ENCODE measurements at regions not wholly inside any gene's neighbourhood (a gene's known extent, or its start where the extent isn't known, plus 50 kb on each side); places are given as distances from the start of the nearest gene placed in this dataset.

- H3K23me2 ChIP-seq (ENCODE audit: low read depth, low read length): no peaks in the 10 kb centered on the region
- H3K4ac ChIP-seq (replicated peaks; ENCODE audit: insufficient read length, low read depth, low read length): no peak overlapping the region
- no peak overlapping the region for H2BK5ac ChIP-seq (ENCODE audit: low read depth, low read length)
- no peaks in the 10 kb centered on the region for H3K79me1 ChIP-seq (ENCODE audit: low read depth, low read length)
- H4K20me1 ChIP-seq (replicated peaks in 1 of 2; ENCODE audit: control insufficient read depth in 1 of 2, insufficient read depth in 2 of 2, low read length in 2 of 2): no peaks in the 10 kb centered on the region
- no peak overlapping the region for H2AK5ac ChIP-seq (ENCODE audit: low read depth, low read length)
- H4K91ac ChIP-seq (replicated peaks; ENCODE audit: insufficient read length, low read length): no peak overlapping the region
- no peak overlapping the region for H3K23ac ChIP-seq (ENCODE audit: insufficient read length)
- H3K27me3 ChIP-seq (replicated peaks in 1 of 4; ENCODE audit: control insufficient read depth in 3 of 4, extremely low read depth in 1 of 4, insufficient read depth in 3 of 4, low read length in 3 of 4): no peaks in the 10 kb centered on the region
- ChIA-PET POLR2A (ENCODE audit: partially characterized antibody) (no interaction called here), CTCF (ENCODE audit: partially characterized antibody) (no interaction called here)
- no peak overlapping the region for H4K5ac ChIP-seq (ENCODE audit: insufficient read length, low read depth, low read length)
- no peaks in the 10 kb centered on the region for H3K9me3 ChIP-seq (ENCODE audit: insufficient read depth in 2 of 2, low read depth in 1 of 2, low read length in 1 of 2)
- no peak overlapping the region for H3K27ac ChIP-seq (ENCODE audit: low read depth, low read length)
- H4K8ac ChIP-seq (ENCODE audit: extremely low read depth, insufficient read depth, low read length): no peak overlapping the region
- no peak overlapping the region for H2BK20ac ChIP-seq (ENCODE audit: low read length)
- H2BK15ac ChIP-seq (ENCODE audit: low read length): no peak overlapping the region
- WGBS, 2 experiments (ENCODE audit: extremely low coverage in 1 of 2, insufficient coverage in 1 of 2, insufficient read length in 1 of 2, insufficient replicate concordance in 2 of 2, low coverage in 1 of 2, low lambda C conversion rate in 2 of 2, missing lambda C conversion rate in 1 of 2): 97% methylated on average over 2 of the region's 2 CpGs; no CpG with 5 or more reads in 1 of the 2 experiments
- no peak overlapping the region for H2BK12ac ChIP-seq (ENCODE audit: low read depth, low read length)
- no peaks in the 10 kb centered on the region for H3K79me2 ChIP-seq (ENCODE audit: control insufficient read depth in 1 of 2, insufficient read depth in 2 of 2, low read length in 2 of 2)
- no peak overlapping the region for H3K18ac ChIP-seq (ENCODE audit: extremely low read depth, low read length)
- H3K36me3 ChIP-seq (ENCODE audit: control insufficient read depth in 2 of 4, insufficient read depth in 4 of 4, low read length in 3 of 4): no peaks in the 10 kb centered on the region
- no peak overlapping the region for H2AFZ ChIP-seq (ENCODE audit: low read length)
- FAIRE-seq: no peak
- no peaks in the 10 kb centered on the region for H3K4me1 ChIP-seq (replicated peaks in 1 of 4; ENCODE audit: control insufficient read depth in 3 of 4, insufficient read depth in 4 of 4, low read length in 3 of 4)
- H3K14ac ChIP-seq (ENCODE audit: insufficient read length): no peak overlapping the region
- no peak overlapping the region for H3K9ac ChIP-seq (replicated peaks in 1 of 4; ENCODE audit: extremely low read depth in 1 of 4, low read depth in 3 of 4, low read length in 3 of 4)
- H2BK120ac ChIP-seq (replicated peaks; ENCODE audit: low read depth, low read length): no peak overlapping the region
- no peak for DNase-seq (ENCODE audit: low read depth in 1 of 2, low spot score in 2 of 2)
- no peak overlapping the region for H3K4me2 ChIP-seq (ENCODE audit: insufficient read depth in 1 of 2, low read depth in 2 of 2, low read length in 2 of 2)
- H3K4me3 ChIP-seq (ENCODE audit: extremely low read depth in 1 of 4, insufficient read depth in 2 of 4, low read depth in 3 of 4, low read length in 4 of 4): no peak overlapping the region
- no peak overlapping the region for H3K56ac ChIP-seq (replicated peaks; ENCODE audit: insufficient read length, low read depth, low read length)
- no peak for TF ChIP-seq SUZ12 (IDR thresholded peaks at IDR 0.05; ENCODE audit: low read length)
- TF ChIP-seq RNF2 (IDR thresholded peaks at IDR 0.05; ENCODE audit: borderline replicate concordance, low read depth, low read length, missing control alignments, poor library complexity, severe bottlenecking): no peak
- TF ChIP-seq ATF3 (IDR thresholded peaks at IDR 0.05; ENCODE audit: insufficient read depth, low read depth, low read length): no peak
- no peak for TF ChIP-seq CEBPB (IDR thresholded peaks at IDR 0.05; ENCODE audit: low read depth, low read length)
- no peak for TF ChIP-seq EZH2 (IDR thresholded peaks at IDR 0.05; ENCODE audit: low read depth, low read length, severe bottlenecking)
- TF ChIP-seq CHD1 (IDR thresholded peaks at IDR 0.05; ENCODE audit: low read depth, low read length): no peak
- TF ChIP-seq MAFK (IDR thresholded peaks at IDR 0.05; ENCODE audit: low read depth, low read length): no peak
- no peak for TF ChIP-seq SRF (IDR thresholded peaks at IDR 0.05; ENCODE audit: low read depth, low read length)
- no peak for TF ChIP-seq JUND (IDR thresholded peaks at IDR 0.05; ENCODE audit: low read length)
- no peak for TF ChIP-seq CHD2 (IDR thresholded peaks at IDR 0.05; ENCODE audit: low read length)
- TF ChIP-seq SIRT6 (IDR thresholded peaks at IDR 0.05; ENCODE audit: low read length): no peak
- no peak for TF ChIP-seq EGR1 (IDR thresholded peaks at IDR 0.05; ENCODE audit: borderline replicate concordance, low read depth, low read length)
- no peak for TF ChIP-seq TCF12 (IDR thresholded peaks at IDR 0.05; ENCODE audit: low read depth, low read length)
- TF ChIP-seq BACH1 (IDR thresholded peaks at IDR 0.05; ENCODE audit: low read length): no peak
- no peak for TF ChIP-seq SAP30 (IDR thresholded peaks at IDR 0.05; ENCODE audit: insufficient read depth, insufficient replicate concordance, low read length)
- no peak for TF ChIP-seq CBX5 (IDR thresholded peaks at IDR 0.05; ENCODE audit: low read depth, low read length)
Observed at GRCh38 chr5:8270246-8270645, 401.3 kb downstream of the MTRR start.

All from H1 (cell line).